Choroid plexus epithelial cell (primary cell): ENCODE measurements at regions not wholly inside any gene's neighbourhood (a gene's known extent, or its start where the extent isn't known, plus 50 kb on each side); places are given as distances from the start of the nearest gene placed in this dataset.

Experiments
- DNase-seq: peaks from one replicate; pipeline ENCODE4 v3.0.0-alpha.2; 2010; ENCODE audit warnings: low read depth
- H3K4me3 ChIP-seq: 2 replicates; pipeline ENCODE4 v1.5.1; 2011; ENCODE audit warnings: low read depth, mild to moderate bottlenecking, control low read depth, low read length, moderate library complexity
- TF ChIP-seq, protein P1 (sequence below): conservative IDR thresholded peaks from 2 replicates; pipeline ENCODE4 v1.5.1; 2011; ENCODE audit warnings: low read depth, mild to moderate bottlenecking, control low read depth, inconsistent platforms, low read length, moderate library complexity

DNA sequence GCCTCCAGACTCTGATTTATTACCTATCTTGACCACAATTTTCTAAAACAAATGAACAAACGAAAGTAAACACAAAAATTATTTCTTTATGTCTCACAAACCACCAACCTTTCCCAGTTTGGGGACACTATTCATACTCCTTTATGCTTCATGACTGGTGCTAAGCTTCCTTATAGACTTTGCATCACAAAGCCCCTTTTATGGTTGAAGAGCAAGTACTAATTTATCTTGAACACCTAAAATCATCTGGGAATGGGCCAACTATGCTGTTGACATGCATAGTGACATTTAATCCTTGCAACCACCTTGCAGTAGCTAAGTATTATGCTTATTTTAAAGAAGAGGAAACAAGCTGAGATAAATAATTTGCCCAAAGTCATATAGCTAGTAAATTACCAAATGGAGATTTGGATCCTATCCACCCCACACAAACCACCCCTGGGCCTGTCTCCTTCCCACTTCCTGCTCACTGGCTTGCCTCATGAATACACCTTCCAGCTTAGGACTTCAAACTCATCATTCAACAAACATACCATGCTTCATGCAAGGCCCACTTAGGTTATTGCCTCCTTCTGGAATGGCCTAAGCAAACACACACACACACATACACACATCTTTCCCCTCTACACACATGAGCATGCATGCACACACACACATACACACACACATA, 192.2 kb downstream of the PLPP3 start:
- TF ChIP-seq, protein P1, sequence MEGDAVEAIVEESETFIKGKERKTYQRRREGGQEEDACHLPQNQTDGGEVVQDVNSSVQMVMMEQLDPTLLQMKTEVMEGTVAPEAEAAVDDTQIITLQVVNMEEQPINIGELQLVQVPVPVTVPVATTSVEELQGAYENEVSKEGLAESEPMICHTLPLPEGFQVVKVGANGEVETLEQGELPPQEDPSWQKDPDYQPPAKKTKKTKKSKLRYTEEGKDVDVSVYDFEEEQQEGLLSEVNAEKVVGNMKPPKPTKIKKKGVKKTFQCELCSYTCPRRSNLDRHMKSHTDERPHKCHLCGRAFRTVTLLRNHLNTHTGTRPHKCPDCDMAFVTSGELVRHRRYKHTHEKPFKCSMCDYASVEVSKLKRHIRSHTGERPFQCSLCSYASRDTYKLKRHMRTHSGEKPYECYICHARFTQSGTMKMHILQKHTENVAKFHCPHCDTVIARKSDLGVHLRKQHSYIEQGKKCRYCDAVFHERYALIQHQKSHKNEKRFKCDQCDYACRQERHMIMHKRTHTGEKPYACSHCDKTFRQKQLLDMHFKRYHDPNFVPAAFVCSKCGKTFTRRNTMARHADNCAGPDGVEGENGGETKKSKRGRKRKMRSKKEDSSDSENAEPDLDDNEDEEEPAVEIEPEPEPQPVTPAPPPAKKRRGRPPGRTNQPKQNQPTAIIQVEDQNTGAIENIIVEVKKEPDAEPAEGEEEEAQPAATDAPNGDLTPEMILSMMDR = no peak
- no peak overlapping the region for H3K4me3 ChIP-seq
- DNase-seq = no peak

GRCh38 chr1:56385314-56385713, 194.0 kb downstream of the PLPP3 start:
- no peak overlapping the region for H3K4me3 ChIP-seq
- DNase-seq = no peak
- TF ChIP-seq, protein P1 = no peak

- no peak for DNase-seq
- TF ChIP-seq, protein P1 = no peak
- H3K4me3 ChIP-seq = no peak overlapping the region
Observed at GRCh38 chr1:56382929-56383328, 196.4 kb downstream of the PLPP3 start.

DNA sequence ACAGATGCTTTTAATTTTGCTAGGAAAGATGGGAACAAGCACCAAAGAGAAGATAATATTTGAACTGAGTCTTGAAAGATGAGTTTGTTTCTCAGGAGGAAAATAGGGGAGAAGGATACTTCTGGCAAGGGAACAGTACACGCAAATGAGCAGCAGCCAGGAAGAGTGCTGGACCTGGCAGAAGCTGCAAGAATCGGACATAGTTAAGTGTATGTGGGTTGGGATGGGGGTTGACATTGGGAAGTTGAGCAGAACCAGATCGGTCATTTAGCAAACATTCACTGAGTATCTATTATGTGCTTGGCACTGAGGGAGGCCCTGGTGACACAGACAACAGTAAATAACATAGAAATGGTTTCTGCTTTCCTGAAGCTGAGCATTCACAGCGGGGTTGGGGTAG, 198.8 kb downstream of the PLPP3 start:
- H3K4me3 ChIP-seq = no peak overlapping the region
- TF ChIP-seq, protein P1 = no peak
- DNase-seq = no peak

DNA sequence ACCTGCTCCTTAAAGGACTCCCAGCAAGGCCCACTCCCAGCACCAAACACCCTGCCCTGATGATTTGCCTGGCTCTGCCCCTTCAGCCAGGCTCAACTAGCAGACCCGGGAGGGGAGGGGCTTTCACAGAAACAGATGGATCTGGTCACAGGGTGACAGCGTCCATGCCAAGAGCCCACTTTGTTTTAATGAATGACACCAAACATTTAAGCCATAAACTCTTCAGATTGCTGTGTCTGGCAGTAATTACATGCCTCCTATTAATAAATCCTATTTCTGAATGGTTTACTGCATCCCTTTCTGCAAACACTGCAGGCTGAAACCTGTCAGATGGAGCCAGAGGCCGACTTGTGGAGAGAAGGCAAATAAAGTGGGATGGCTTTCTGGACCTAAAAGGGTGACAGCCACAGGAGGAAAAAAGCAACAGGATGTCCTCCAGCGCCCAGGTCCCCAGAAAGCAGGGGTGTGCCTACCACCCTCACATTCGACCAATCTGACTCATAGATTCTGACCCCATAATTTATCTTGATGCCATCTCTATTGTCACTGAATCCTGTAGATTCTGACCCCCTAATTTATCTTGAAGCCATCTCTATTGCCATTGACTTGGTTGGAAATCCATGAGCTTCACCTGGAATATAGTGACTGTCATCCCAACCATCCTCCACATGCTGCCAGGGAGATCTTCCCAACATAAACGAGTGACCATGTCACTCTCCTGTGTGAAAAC, 200.9 kb downstream of the PLPP3 start:
- TF ChIP-seq, protein P1 = no peak
- DNase-seq = no peak
- H3K4me3 ChIP-seq = no peak overlapping the region

DNA sequence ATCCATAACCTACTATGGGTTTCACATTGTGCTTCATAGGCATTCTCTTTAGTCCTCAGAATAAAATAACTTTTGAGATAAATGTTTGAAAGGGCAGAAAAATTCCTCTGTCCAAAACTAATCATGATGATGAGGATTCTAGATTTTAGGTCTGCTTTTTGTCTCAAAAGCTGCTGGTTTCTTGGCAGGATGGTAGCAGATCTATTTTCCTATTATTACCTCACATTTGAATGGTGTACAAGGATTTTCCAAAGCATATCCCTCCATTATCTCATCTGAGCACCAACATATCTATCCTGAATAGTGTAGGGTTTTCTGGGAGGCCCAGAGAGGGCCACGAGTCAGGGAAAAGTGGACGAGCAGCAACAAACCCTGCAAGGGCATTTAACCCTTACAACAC, 201.9 kb downstream of the PLPP3 start:
- no peak overlapping the region for H3K4me3 ChIP-seq
- TF ChIP-seq, protein P1 = no peak
- no peak for DNase-seq
